CD4-positive, alpha-beta T cell (primary cell): ENCODE measurements at regions not wholly inside any gene's neighbourhood (a gene's known extent, or its start where the extent isn't known, plus 50 kb on each side); places are given as distances from the start of the nearest gene placed in this dataset.

ENCODE experiments used
- ATAC-seq: fragments of 200-7000 bp; cut with Tn5 transposase; one replicate; pipeline ENCODE4 v1.10.0; 2022; ENCODE audit warnings: mild to moderate bottlenecking; ENCODE audit not compliant: poor library complexity
- CTCF ChIA-PET: fragments of 350-600 bp; sonication (Branson Sonifier 250); formaldehyde crosslinking; loops from one replicate; lab custom pipeline; 2021; ENCODE audit warnings: antibody characterized with exemption, inconsistent platforms; lab: Charles Lee
- POLR2A ChIA-PET: fragments of 350-600 bp; sonication (Branson Sonifier 250); formaldehyde crosslinking; loops from one replicate; lab custom pipeline; 2021; ENCODE audit warnings: antibody characterized with exemption, inconsistent platforms; lab: Charles Lee
- DNase-seq, 14 experiments: peaks; one replicate each; pipeline ENCODE4 v3.0.0-alpha.2; 2013 to 2020; ENCODE audit warnings: mixed read lengths in 2 of 14
- H3K27ac ChIP-seq, 2 donors: one replicate each; pipeline versions ENCODE4 v1.5.1 to v1.7.0; 2013; ENCODE audit warnings: low read length in 2 of 2, low read depth in 1 of 2, mild to moderate bottlenecking in 1 of 2
- H3K27me3 ChIP-seq, 2 experiments: 1 replicate in 1 of 2; 2 replicates in 1 of 2; pipeline versions ENCODE4 v1.6.1 to v1.7.0; 2013; ENCODE audit warnings: low read length in 2 of 2, control low read depth in 1 of 2, mild to moderate bottlenecking in 1 of 2, moderate library complexity in 1 of 2; ENCODE audit not compliant: insufficient read depth in 2 of 2, control insufficient read depth in 1 of 2
- H3K36me3 ChIP-seq: one replicate; pipeline ENCODE4 v1.6.1; 2013; ENCODE audit warnings: low read length, control low read depth; ENCODE audit not compliant: insufficient read depth
- H3K4me1 ChIP-seq: one replicate; pipeline ENCODE4 v1.6.1; 2013; ENCODE audit warnings: low read length, control low read depth; ENCODE audit not compliant: insufficient read depth
- H3K4me3 ChIP-seq: one replicate; pipeline ENCODE4 v1.5.1; 2013; ENCODE audit warnings: mild to moderate bottlenecking, low read length, moderate library complexity
- H3K9me3 ChIP-seq, 2 experiments: 1 replicate in 1 of 2; 2 replicates in 1 of 2; pipeline versions ENCODE4 v1.6.1 to v1.7.0; 2013; ENCODE audit warnings: low read length in 2 of 2, mild to moderate bottlenecking in 2 of 2, control low read depth in 1 of 2, moderate library complexity in 1 of 2; ENCODE audit not compliant: control insufficient read depth in 1 of 2, insufficient read depth in 1 of 2
- H3K27ac Mint-ChIP-seq: one replicate; pipeline ENCODE4 v1.8.0; 2020; ENCODE audit warnings: mixed read lengths
- H3K27me3 Mint-ChIP-seq: one replicate; pipeline ENCODE4 v1.8.0; 2021; ENCODE audit warnings: mixed read lengths
- H3K36me3 Mint-ChIP-seq: one replicate; pipeline ENCODE4 v1.8.0; 2021; ENCODE audit warnings: low read depth, mixed read lengths
- H3K4me1 Mint-ChIP-seq: one replicate; pipeline ENCODE4 v1.8.0; 2021; ENCODE audit warnings: low read depth, mixed read lengths
- H3K4me3 Mint-ChIP-seq: one replicate; pipeline ENCODE4 v1.8.0; 2020; ENCODE audit warnings: mild to moderate bottlenecking, mixed read lengths
- H3K9me3 Mint-ChIP-seq: one replicate; pipeline ENCODE4 v1.8.0; 2020; ENCODE audit warnings: mixed read lengths
- CTCF ChIP-seq: fragments of 200-600 bp; IDR thresholded peaks from one replicate; pipeline ENCODE4 v1.8.0; 2022; ENCODE audit warnings: antibody characterized with exemption, mild to moderate bottlenecking
- intact Hi-C, 2 experiments: fragments of 100-400 bp; cut with DNase I in 1 of 2; cut with micrococcal nuclease in 1 of 2; formaldehyde crosslinking; loops; one replicate each; pipeline versions ENCODE4 v1.15.1 to v1.9.0; 2023 to 2025; cut with DNase I, micrococcal nuclease

GRCh38 chrX:6910218-6910617, 237.3 kb upstream of the STS start:
- no peaks in the 10 kb centered on the region for H3K27me3 ChIP-seq
- H3K9me3 ChIP-seq: no peaks in the 10 kb centered on the region
- POLR2A ChIA-PET: no interaction called here
- Mint-ChIP-seq H3K9me3 (no peaks in the 10 kb centered on the region), H3K4me3 (no peak overlapping the region), H3K27ac (no peak overlapping the region), H3K27me3 (no peaks in the 10 kb centered on the region), H3K4me1 (no peaks in the 10 kb centered on the region), H3K36me3 (no peaks in the 10 kb centered on the region)
- ATAC-seq: no peak
- DNase-seq: no peak
- H3K36me3 ChIP-seq: no peaks in the 10 kb centered on the region
- CTCF ChIA-PET: no interaction called here
- TF ChIP-seq CTCF: no peak
- no peak overlapping the region for H3K4me3 ChIP-seq
- no peak overlapping the region for H3K27ac ChIP-seq
- intact Hi-C loops: no loop called here
- H3K4me1 ChIP-seq: no peaks in the 10 kb centered on the region

- H3K27ac ChIP-seq: no peak overlapping the region
- Mint-ChIP-seq H3K27me3 (no peaks in the 10 kb centered on the region), H3K4me1 (no peaks in the 10 kb centered on the region), H3K4me3 (no peak overlapping the region), H3K9me3 (no peaks in the 10 kb centered on the region), H3K27ac (no peak overlapping the region), H3K36me3 (no peaks in the 10 kb centered on the region)
- ChIA-PET POLR2A (no interaction called here), CTCF (no interaction called here)
- H3K9me3 ChIP-seq: no peaks in the 10 kb centered on the region
- no peak overlapping the region for H3K4me3 ChIP-seq
- no peak for DNase-seq
- intact Hi-C loops: no loop called here
- no peak for TF ChIP-seq CTCF
- no peaks in the 10 kb centered on the region for H3K27me3 ChIP-seq
- no peaks in the 10 kb centered on the region for H3K36me3 ChIP-seq
- ATAC-seq: no peak
- H3K4me1 ChIP-seq: no peaks in the 10 kb centered on the region
Observed at GRCh38 chrX:6909396-6909795, 238.1 kb upstream of the STS start.

DNA sequence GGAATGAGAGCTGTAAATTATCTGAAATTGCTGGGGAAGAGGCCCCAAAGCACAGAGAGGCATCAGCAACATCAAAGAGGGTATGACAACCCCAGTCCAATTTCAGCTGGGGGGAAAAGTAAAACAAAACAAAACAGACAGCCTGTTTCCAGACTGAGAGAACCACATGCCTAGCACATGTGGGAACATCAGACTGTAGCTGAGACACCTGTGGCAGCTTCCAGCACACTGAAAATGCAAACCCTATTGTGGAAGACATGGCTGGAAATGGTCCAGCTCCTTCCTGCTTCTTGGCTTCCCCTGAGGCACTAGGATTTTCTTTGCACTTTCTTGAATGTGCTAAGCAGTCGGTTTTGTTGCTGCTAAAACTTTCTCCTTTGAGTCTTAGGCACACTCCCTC, 240.9 kb upstream of the STS start:
- Histone ChIP-seq H3K27ac (no peak overlapping the region), H3K36me3 (no peaks in the 10 kb centered on the region), H3K4me3 (no peak overlapping the region), H3K9me3 (no peaks in the 10 kb centered on the region), H3K27me3 (no peaks in the 10 kb centered on the region), H3K4me1 (no peaks in the 10 kb centered on the region)
- H3K4me3 Mint-ChIP-seq: no peak overlapping the region
- no peak for TF ChIP-seq CTCF
- DNase-seq (no peak), ATAC-seq (no peak)
- H3K36me3 Mint-ChIP-seq: no peaks in the 10 kb centered on the region
- no peak overlapping the region for H3K27ac Mint-ChIP-seq
- POLR2A ChIA-PET: no interaction called here
- intact Hi-C loops: no loop called here
- H3K27me3 Mint-ChIP-seq: no peaks in the 10 kb centered on the region
- CTCF ChIA-PET: no interaction called here
- no peaks in the 10 kb centered on the region for H3K9me3 Mint-ChIP-seq
- H3K4me1 Mint-ChIP-seq: no peaks in the 10 kb centered on the region
